Natural killer cell (primary cell): ENCODE measurements at regions not wholly inside any gene's neighbourhood (a gene's known extent, or its start where the extent isn't known, plus 50 kb on each side); places are given as distances from the start of the nearest gene placed in this dataset.

Experiments
- ATAC-seq, 3 donors: fragments of 150-1000 bp in 2 of 3; fragments of 200-7000 bp in 1 of 3; cut with Tn5 transposase; 1 replicate in 1 of 3; 2 replicates in 2 of 3; pipeline ENCODE4 v1.10.0; 2021; ENCODE audit warnings: mild to moderate bottlenecking in 2 of 3, moderate library complexity in 2 of 3
- DNase-seq, 2 donors: peaks; one replicate each; pipeline versions ENCODE4 v3.0.0 to v3.0.0-alpha.2; 2013 to 2021; ENCODE audit warnings: mixed read lengths in 1 of 2
- H3K27ac ChIP-seq: one replicate; pipeline ENCODE4 v1.5.1; 2013; ENCODE audit warnings: mild to moderate bottlenecking, low read length
- H3K27me3 ChIP-seq: one replicate; pipeline ENCODE4 v1.6.1; 2013; ENCODE audit warnings: low read length; ENCODE audit not compliant: control insufficient read depth, insufficient read depth
- H3K36me3 ChIP-seq: one replicate; pipeline ENCODE4 v1.6.1; 2013; ENCODE audit warnings: low read length; ENCODE audit not compliant: control insufficient read depth, insufficient read depth
- H3K4me1 ChIP-seq: one replicate; pipeline ENCODE4 v1.6.1; 2013; ENCODE audit warnings: low read length; ENCODE audit not compliant: control insufficient read depth, insufficient read depth
- H3K4me3 ChIP-seq: one replicate; pipeline ENCODE4 v1.5.1; 2013; ENCODE audit warnings: low read length
- H3K9me3 ChIP-seq: one replicate; pipeline ENCODE4 v1.6.1; 2013; ENCODE audit warnings: low read length; ENCODE audit not compliant: control insufficient read depth, insufficient read depth
- H3K27ac Mint-ChIP-seq, 2 donors: one replicate each; pipeline ENCODE4 v1.8.0; 2022; ENCODE audit warnings: mild to moderate bottlenecking in 2 of 2, mixed read lengths in 2 of 2, moderate library complexity in 1 of 2
- H3K27me3 Mint-ChIP-seq, 2 donors: one replicate each; pipeline ENCODE4 v1.8.0; 2022; ENCODE audit warnings: low read depth in 2 of 2, mixed read lengths in 2 of 2
- H3K36me3 Mint-ChIP-seq: one replicate; pipeline ENCODE4 v1.8.0; 2022; ENCODE audit warnings: mixed read lengths
- H3K4me1 Mint-ChIP-seq, 2 donors: one replicate each; pipeline ENCODE4 v1.8.0; 2022; ENCODE audit warnings: mixed read lengths in 2 of 2
- H3K4me3 Mint-ChIP-seq: one replicate; pipeline ENCODE4 v1.8.0; 2022; ENCODE audit warnings: mild to moderate bottlenecking, moderate library complexity, mixed read lengths
- H3K9me3 Mint-ChIP-seq, 2 donors: one replicate each; pipeline ENCODE4 v1.8.0; 2022; ENCODE audit warnings: mixed read lengths in 2 of 2
- WGBS: methylation state at CpG from one replicate; pipeline ENCODE4 v1.1.7; 2013; ENCODE audit warnings: missing lambda C conversion rate; ENCODE audit not compliant: insufficient coverage; 5-methylcytosine and 5-hydroxymethylcytosine counted together
- intact Hi-C: fragments of 100-400 bp; cut with micrococcal nuclease; formaldehyde crosslinking; loops from one replicate; pipeline ENCODE4 v1.14.2; 2022
- TF ChIP-seq, protein P1 (sequence below): fragments of 200-600 bp; IDR thresholded peaks from one replicate; pipeline ENCODE4 v1.8.0; 2022; ENCODE audit warnings: antibody characterized with exemption

DNA sequence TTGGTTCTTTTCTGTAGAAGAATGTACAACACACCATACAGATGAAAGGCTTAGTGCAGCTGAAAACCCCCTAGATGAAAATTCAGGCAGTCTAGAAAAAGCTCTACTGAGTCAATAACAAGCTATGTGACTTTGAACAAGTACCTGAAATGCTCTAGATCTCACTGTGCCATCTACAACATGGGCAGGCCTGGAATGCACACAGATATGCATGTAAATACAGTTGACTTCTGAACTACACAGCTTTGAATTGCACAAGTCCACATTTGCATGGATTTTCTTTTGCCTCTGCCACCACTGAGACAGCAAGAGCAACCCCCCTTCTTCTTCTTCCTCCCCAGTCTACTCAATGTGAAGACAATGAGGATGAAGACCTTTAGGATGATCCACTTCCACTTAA, 98.4 kb downstream of the CNTN3 start:
- Histone ChIP-seq H3K4me3 (no peak overlapping the region), H3K4me1 (no peaks in the 10 kb centered on the region), H3K9me3 (no peaks in the 10 kb centered on the region), H3K27ac (no peak overlapping the region), H3K36me3 (no peaks in the 10 kb centered on the region), H3K27me3 (no peaks in the 10 kb centered on the region)
- peaks cover 6 to 13% of the 10 kb centered on the region in 2 donors for H3K9me3 Mint-ChIP-seq
- H3K4me1 Mint-ChIP-seq, result no peaks in the 10 kb centered on the region
- no peaks in the 10 kb centered on the region for H3K36me3 Mint-ChIP-seq
- TF ChIP-seq, protein P1, sequence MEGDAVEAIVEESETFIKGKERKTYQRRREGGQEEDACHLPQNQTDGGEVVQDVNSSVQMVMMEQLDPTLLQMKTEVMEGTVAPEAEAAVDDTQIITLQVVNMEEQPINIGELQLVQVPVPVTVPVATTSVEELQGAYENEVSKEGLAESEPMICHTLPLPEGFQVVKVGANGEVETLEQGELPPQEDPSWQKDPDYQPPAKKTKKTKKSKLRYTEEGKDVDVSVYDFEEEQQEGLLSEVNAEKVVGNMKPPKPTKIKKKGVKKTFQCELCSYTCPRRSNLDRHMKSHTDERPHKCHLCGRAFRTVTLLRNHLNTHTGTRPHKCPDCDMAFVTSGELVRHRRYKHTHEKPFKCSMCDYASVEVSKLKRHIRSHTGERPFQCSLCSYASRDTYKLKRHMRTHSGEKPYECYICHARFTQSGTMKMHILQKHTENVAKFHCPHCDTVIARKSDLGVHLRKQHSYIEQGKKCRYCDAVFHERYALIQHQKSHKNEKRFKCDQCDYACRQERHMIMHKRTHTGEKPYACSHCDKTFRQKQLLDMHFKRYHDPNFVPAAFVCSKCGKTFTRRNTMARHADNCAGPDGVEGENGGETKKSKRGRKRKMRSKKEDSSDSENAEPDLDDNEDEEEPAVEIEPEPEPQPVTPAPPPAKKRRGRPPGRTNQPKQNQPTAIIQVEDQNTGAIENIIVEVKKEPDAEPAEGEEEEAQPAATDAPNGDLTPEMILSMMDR, result no peak
- H3K27me3 Mint-ChIP-seq, result no peaks in the 10 kb centered on the region
- no peak overlapping the region for H3K4me3 Mint-ChIP-seq
- ATAC-seq, result no peak
- no peak for DNase-seq
- intact Hi-C loops, result no loop called here
- no peak overlapping the region for H3K27ac Mint-ChIP-seq

DNA sequence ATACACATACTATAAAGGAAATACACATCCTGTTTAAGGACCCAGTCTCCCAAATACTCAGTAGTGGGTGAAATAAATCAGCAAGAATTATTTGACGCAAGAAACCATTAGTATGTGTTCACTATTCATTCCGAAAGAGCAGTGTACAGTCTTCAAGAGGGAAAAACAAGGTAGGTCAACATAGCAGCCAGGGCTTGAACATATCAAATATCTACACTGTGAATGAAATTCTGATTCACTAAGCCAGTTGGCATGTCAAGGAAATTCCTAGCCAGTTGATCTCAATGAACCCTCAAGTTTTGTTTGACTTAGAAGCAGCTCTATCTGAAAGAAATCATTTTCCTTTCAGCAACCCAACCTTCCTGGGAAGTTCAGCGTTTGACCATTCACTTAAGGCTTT, 99.0 kb downstream of the CNTN3 start:
- no peaks in the 10 kb centered on the region for H3K36me3 Mint-ChIP-seq
- no peaks in the 10 kb centered on the region for H3K9me3 ChIP-seq
- H3K4me3 Mint-ChIP-seq, result no peak overlapping the region
- ATAC-seq (no peak), DNase-seq (no peak)
- H3K36me3 ChIP-seq, result no peaks in the 10 kb centered on the region
- no peak overlapping the region for H3K27ac Mint-ChIP-seq
- no peak overlapping the region for H3K27ac ChIP-seq
- H3K4me1 Mint-ChIP-seq, result no peaks in the 10 kb centered on the region
- no peaks in the 10 kb centered on the region for H3K27me3 Mint-ChIP-seq
- no peak overlapping the region for H3K4me3 ChIP-seq
- WGBS, result 91% methylated on average over 3 of the region's 3 CpGs
- intact Hi-C loops, result no loop called here
- no peaks in the 10 kb centered on the region for H3K4me1 ChIP-seq
- TF ChIP-seq, protein P1, result no peak
- H3K27me3 ChIP-seq, result no peaks in the 10 kb centered on the region
- H3K9me3 Mint-ChIP-seq, result peaks cover 6 to 13% of the 10 kb centered on the region in 2 donors

- Histone ChIP-seq H3K36me3 (no peaks in the 10 kb centered on the region), H3K4me3 (no peak overlapping the region), H3K27me3 (no peaks in the 10 kb centered on the region), H3K27ac (no peak overlapping the region), H3K9me3 (no peaks in the 10 kb centered on the region), H3K4me1 (no peaks in the 10 kb centered on the region)
- no peaks in the 10 kb centered on the region for H3K36me3 Mint-ChIP-seq
- DNase-seq, result no peak
- peaks cover 5% of the 10 kb centered on the region in 2 donors for H3K9me3 Mint-ChIP-seq
- no peak overlapping the region for H3K4me3 Mint-ChIP-seq
- H3K4me1 Mint-ChIP-seq, result no peaks in the 10 kb centered on the region
- TF ChIP-seq, protein P1, result no peak
- H3K27me3 Mint-ChIP-seq, result no peaks in the 10 kb centered on the region
- no peak overlapping the region for H3K27ac Mint-ChIP-seq
- intact Hi-C loops, result no loop called here
- ATAC-seq, result no peak
Measured at GRCh38 chr3:74511078-74511477, 103.4 kb downstream of the CNTN3 start.

GRCh38 chr3:74510261-74510818, 104.1 kb downstream of the CNTN3 start:
- H3K27me3 Mint-ChIP-seq, result no peaks in the 10 kb centered on the region
- TF ChIP-seq, protein P1, result no peak
- H3K4me1 Mint-ChIP-seq, result no peaks in the 10 kb centered on the region
- Histone ChIP-seq H3K9me3 (no peaks in the 10 kb centered on the region), H3K4me1 (no peaks in the 10 kb centered on the region), H3K36me3 (no peaks in the 10 kb centered on the region), H3K27me3 (no peaks in the 10 kb centered on the region), H3K27ac (no peak overlapping the region), H3K4me3 (no peak overlapping the region)
- WGBS, result 75% methylated on average over 5 of the region's 5 CpGs
- H3K4me3 Mint-ChIP-seq, result no peak overlapping the region
- intact Hi-C loops, result no loop called here
- DNase-seq (no peak), ATAC-seq (no peak)
- H3K9me3 Mint-ChIP-seq, result peaks cover 2 to 3% of the 10 kb centered on the region in 2 donors
- H3K27ac Mint-ChIP-seq, result no peak overlapping the region
- H3K36me3 Mint-ChIP-seq, result no peaks in the 10 kb centered on the region
